Ascending aorta (tissue), 2 donors: ENCODE measurements at regions not wholly inside any gene's neighbourhood (a gene's known extent, or its start where the extent isn't known, plus 50 kb on each side); places are given as distances from the start of the nearest gene placed in this dataset.

Experiments
- DNase-seq, 2 donors: peaks; one replicate each; pipeline ENCODE4 v3.0.0-alpha.2; 2019; ENCODE audit warnings: low spot score in 2 of 2
- H3K27ac ChIP-seq, 2 donors: fragments of 200-600 bp; sonication (generic); one replicate each; pipeline ENCODE4 v1.5.1; 2016 to 2017; ENCODE audit warnings: mild to moderate bottlenecking in 1 of 2
- H3K27me3 ChIP-seq: fragments of 200-600 bp; sonication (generic); one replicate; pipeline ENCODE4 v1.5.1; 2017
- H3K36me3 ChIP-seq, 2 donors: fragments of 200-600 bp; sonication (generic); one replicate each; pipeline ENCODE4 v1.5.1; 2016
- H3K4me1 ChIP-seq, 2 donors: fragments of 200-600 bp; sonication (generic); one replicate each; pipeline ENCODE4 v1.5.1; 2016 to 2017; ENCODE audit warnings: mild to moderate bottlenecking in 1 of 2
- H3K4me3 ChIP-seq, 2 donors: fragments of 200-600 bp; sonication (generic); one replicate each; pipeline ENCODE4 v1.5.1; 2016 to 2017; ENCODE audit warnings: mild to moderate bottlenecking in 1 of 2
- H3K9me3 ChIP-seq, 2 donors: fragments of 200-600 bp; sonication (generic); one replicate each; pipeline ENCODE4 v1.5.1; 2016
- CTCF ChIP-seq, 3 experiments: fragments of 200-600 bp in 2 of 3; fragments of 450-650 bp in 1 of 3; sonication (generic) in 2 of 3; IDR thresholded peaks; one replicate each; pipeline ENCODE4 v1.5.1; 2016 to 2019; ENCODE audit warnings: antibody characterized with exemption in 3 of 3, mild to moderate bottlenecking in 1 of 3, moderate library complexity in 1 of 3
- intact Hi-C: fragments of 100-400 bp; cut with DNase I; formaldehyde crosslinking; loops from one replicate; pipeline ENCODE4 v1.15.1; 2023

GRCh38 chr10:53108317-53108934, 335.8 kb upstream of the MBL2 start:
- intact Hi-C loops: no loop called here
- H3K4me1 ChIP-seq: no peaks in the 10 kb centered on the region
- H3K27ac ChIP-seq: no peak overlapping the region
- no peaks in the 10 kb centered on the region for H3K9me3 ChIP-seq
- no peak for TF ChIP-seq CTCF (IDR thresholded peaks at IDR 0.05)
- no peaks in the 10 kb centered on the region for H3K27me3 ChIP-seq
- DNase-seq: no peak
- H3K4me3 ChIP-seq: no peak overlapping the region
- H3K36me3 ChIP-seq: no peaks in the 10 kb centered on the region

- Histone ChIP-seq H3K36me3 (no peaks in the 10 kb centered on the region), H3K4me3 (no peak overlapping the region), H3K4me1 (no peaks in the 10 kb centered on the region), H3K27ac (no peak overlapping the region), H3K27me3 (no peaks in the 10 kb centered on the region), H3K9me3 (no peaks in the 10 kb centered on the region)
- intact Hi-C loops: no loop called here
- no peak for TF ChIP-seq CTCF (IDR thresholded peaks at IDR 0.05)
- no peak for DNase-seq
Observed at GRCh38 chr10:53107711-53108110, 335.1 kb upstream of the MBL2 start.

- Histone ChIP-seq H3K4me1 (no peaks in the 10 kb centered on the region), H3K9me3 (no peaks in the 10 kb centered on the region), H3K27me3 (no peaks in the 10 kb centered on the region), H3K36me3 (no peaks in the 10 kb centered on the region), H3K27ac (no peak overlapping the region), H3K4me3 (no peak overlapping the region)
- TF ChIP-seq CTCF (IDR thresholded peaks at IDR 0.05): no peak
- DNase-seq: no peak
- intact Hi-C loops: no loop called here
Observed at GRCh38 chr10:53102424-53102823, 329.8 kb upstream of the MBL2 start.

- TF ChIP-seq CTCF (IDR thresholded peaks at IDR 0.05): no peak
- no peak for DNase-seq
- intact Hi-C loops: no loop called here
- H3K27me3 ChIP-seq: no peaks in the 10 kb centered on the region
- no peak overlapping the region for H3K27ac ChIP-seq
- no peaks in the 10 kb centered on the region for H3K9me3 ChIP-seq
- no peaks in the 10 kb centered on the region for H3K36me3 ChIP-seq
- no peaks in the 10 kb centered on the region for H3K4me1 ChIP-seq
- H3K4me3 ChIP-seq: no peak overlapping the region
Observed at GRCh38 chr10:53093878-53094277, 321.3 kb upstream of the MBL2 start.

- Histone ChIP-seq H3K36me3 (no peaks in the 10 kb centered on the region), H3K4me3 (no peak overlapping the region), H3K27me3 (no peaks in the 10 kb centered on the region), H3K27ac (no peak overlapping the region), H3K9me3 (no peaks in the 10 kb centered on the region), H3K4me1 (no peaks in the 10 kb centered on the region)
- no peak for DNase-seq
- no peak for TF ChIP-seq CTCF (IDR thresholded peaks at IDR 0.05)
- intact Hi-C loops: no loop called here
Observed at GRCh38 chr10:53091574-53091973, 319.0 kb upstream of the MBL2 start.

GRCh38 chr10:53088961-53089360, 316.4 kb upstream of the MBL2 start:
- no peaks in the 10 kb centered on the region for H3K27me3 ChIP-seq
- H3K27ac ChIP-seq: no peak overlapping the region
- H3K4me3 ChIP-seq: no peak overlapping the region
- H3K36me3 ChIP-seq: no peaks in the 10 kb centered on the region
- DNase-seq: no peak
- no peaks in the 10 kb centered on the region for H3K4me1 ChIP-seq
- no peak for TF ChIP-seq CTCF (IDR thresholded peaks at IDR 0.05)
- H3K9me3 ChIP-seq: no peaks in the 10 kb centered on the region
- intact Hi-C loops: no loop called here
